Uterus (tissue), 2 donors: ENCODE measurements at regions not wholly inside any gene's neighbourhood (a gene's known extent, or its start where the extent isn't known, plus 50 kb on each side); places are given as distances from the start of the nearest gene placed in this dataset.

Experiments used
- CTCF ChIP-seq, 4 experiments: fragments of 200-600 bp in 2 of 4; fragments of 450-650 bp in 2 of 4; sonication (generic) in 2 of 4; IDR thresholded peaks; one replicate each; pipeline ENCODE4 v1.5.1; 2016 to 2019; ENCODE audit warnings: antibody characterized with exemption in 4 of 4, mild to moderate bottlenecking in 2 of 4, moderate library complexity in 1 of 4
- POLR2A ChIP-seq, 2 donors: fragments of 450-650 bp; IDR thresholded peaks; one replicate each; pipeline ENCODE4 v1.6.1; 2016; ENCODE audit warnings: antibody characterized with exemption in 2 of 2, mild to moderate bottlenecking in 1 of 2, moderate library complexity in 1 of 2

- TF ChIP-seq CTCF (IDR thresholded peaks at IDR 0.05) (no peak), POLR2A (IDR thresholded peaks at IDR 0.05) (no peak)
Measured at GRCh38 chrX:7500386-7500785, 342.6 kb upstream of the VCX start.
